A673 (cell line): ENCODE measurements at regions not wholly inside any gene's neighbourhood (a gene's known extent, or its start where the extent isn't known, plus 50 kb on each side); places are given as distances from the start of the nearest gene placed in this dataset.

Experiments used
- CTCF ChIP-seq: fragments of 300-800, 200-600 bp; sonication (generic); conservative IDR thresholded peaks from 2 replicates; pipeline ENCODE4 v1.5.1; 2017; ENCODE audit warnings: low read depth, mild to moderate bottlenecking, antibody characterized with exemption, low read length, moderate library complexity, mixed read lengths
- EZH2 ChIP-seq: fragments of 200-600 bp; sonication (generic); IDR thresholded peaks from 2 replicates; pipeline ENCODE4 v1.6.1; 2017; ENCODE audit warnings: borderline replicate concordance, low read depth, mild to moderate bottlenecking, mixed read lengths, antibody characterized with exemption, low read length; ENCODE audit not compliant: poor library complexity, severe bottlenecking

- TF ChIP-seq CTCF (no peak), EZH2 (no peak)
Measured at GRCh38 chrX:22409418-22409817, 136.7 kb downstream of the CBLL2 start.
